ENCODE measurements at regions not wholly inside any gene's neighbourhood (a gene's known extent, or its start where the extent isn't known, plus 50 kb on each side); places are given as distances from the start of the nearest gene placed in this dataset.
"Not testable (repeated sequence)": the region's sequence is repeated elsewhere in the genome, so short reads cannot be mapped to it uniquely, and the experiment has no call there.

DNA sequence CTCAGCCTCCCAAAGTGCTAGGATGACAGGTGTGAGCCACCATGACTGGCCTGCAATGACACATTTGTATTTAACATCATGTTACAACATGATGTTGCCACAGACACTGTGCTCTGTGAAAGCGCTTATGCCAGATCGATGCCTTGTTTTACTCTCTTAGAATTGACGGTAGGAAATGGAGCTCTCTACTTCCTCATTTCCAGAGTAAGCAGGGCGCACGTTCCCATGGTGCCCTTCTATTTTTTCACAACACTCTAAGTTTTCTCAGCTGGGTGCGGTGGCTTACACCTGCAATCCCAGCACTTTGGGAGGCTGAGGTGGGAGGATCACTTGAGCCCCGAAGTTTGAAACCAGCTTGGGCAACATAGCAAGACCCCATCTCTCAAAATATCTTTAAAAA lies 60.7 kb upstream of the DHRSX start:
- DNase-seq: no peak

DNA sequence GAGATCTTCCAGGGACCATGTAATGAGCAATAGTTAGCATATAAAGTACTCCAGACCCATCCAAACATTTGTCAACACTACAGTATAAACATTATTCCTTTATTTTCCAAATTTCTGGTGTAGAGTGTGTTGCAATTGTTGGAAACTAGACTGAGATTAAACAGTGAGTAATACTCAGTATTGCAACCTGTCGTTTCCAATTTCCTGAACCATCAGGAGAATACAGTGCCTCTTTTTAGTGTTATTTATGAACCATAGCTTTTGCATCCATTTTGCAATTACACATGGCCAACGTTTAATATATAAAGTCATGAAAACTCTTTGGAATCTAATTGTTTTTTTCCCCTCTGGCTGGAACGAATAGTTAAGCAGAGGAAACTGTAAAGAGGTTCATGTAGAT lies 58.3 kb upstream of the DHRSX start:
- no peak for DNase-seq

DNA sequence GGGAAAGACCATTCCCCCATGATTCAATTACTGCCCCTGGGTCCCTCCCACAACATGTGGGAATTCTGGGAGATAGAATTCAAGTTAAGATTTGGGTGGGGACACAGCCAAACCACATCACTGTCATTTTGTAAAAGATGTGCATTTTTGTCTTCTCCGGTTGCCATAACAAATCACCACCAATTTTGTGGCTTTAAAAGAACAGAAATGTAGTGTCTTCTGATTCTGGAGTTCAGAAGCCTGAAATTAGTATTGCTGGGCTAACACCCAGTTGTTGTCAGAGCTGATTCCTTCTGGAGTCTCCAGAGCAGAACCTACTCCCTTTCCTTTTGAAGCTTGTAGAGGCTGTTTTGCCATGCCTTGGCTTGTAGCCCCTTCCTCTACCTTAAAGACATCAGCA lies 54.1 kb upstream of the DHRSX start:
- no peak for DNase-seq

DNA sequence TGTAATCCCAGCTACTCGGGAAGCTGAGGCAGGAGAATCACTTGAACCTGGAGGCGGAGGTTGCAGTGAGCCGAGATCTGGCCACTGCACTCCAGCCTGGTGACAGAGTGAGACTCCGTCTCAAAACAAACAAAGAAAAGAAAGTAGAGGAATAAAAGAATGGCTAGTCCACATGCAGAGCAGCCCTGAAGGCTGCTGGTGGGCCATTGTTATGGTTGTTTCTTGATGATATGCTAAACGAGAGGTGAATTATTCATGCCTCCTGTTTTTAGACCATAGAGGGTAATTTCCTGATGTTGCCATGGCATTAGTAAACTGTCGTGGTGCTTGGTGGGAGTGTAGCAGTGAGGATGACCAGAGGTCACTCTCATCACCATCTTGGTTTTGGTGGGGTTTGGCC lies 53.3 kb upstream of the DHRSX start:
- DNase-seq: not testable (repeated sequence)

DNA sequence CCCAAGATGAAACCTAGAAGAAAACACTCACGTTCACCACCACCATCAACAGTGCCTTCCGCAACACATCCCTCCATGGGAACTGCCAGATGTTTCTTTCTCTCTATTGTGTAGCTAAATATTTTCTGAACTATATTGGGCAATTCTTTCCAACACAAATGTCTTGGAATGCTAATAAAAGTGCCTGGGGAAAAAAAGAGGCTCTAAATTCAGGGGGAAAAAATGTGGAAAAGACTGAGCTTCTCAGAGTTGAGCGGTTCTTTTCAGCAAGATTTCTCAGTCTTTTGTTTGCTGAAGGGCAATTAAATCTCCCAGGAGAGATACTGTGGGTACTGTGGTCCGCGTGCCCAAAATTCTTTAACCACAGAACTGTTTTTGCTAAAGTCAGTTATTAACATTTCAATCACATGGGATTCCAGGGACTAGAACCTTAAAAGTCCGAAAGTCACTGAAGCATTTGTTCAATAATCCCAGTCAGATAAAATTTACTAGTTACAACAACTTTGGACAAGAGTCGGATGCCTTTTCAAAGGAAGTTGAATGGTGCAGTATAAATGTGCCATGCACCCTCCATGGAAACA lies 51.9 kb upstream of the DHRSX start:
- DNase-seq: no peak

DNA sequence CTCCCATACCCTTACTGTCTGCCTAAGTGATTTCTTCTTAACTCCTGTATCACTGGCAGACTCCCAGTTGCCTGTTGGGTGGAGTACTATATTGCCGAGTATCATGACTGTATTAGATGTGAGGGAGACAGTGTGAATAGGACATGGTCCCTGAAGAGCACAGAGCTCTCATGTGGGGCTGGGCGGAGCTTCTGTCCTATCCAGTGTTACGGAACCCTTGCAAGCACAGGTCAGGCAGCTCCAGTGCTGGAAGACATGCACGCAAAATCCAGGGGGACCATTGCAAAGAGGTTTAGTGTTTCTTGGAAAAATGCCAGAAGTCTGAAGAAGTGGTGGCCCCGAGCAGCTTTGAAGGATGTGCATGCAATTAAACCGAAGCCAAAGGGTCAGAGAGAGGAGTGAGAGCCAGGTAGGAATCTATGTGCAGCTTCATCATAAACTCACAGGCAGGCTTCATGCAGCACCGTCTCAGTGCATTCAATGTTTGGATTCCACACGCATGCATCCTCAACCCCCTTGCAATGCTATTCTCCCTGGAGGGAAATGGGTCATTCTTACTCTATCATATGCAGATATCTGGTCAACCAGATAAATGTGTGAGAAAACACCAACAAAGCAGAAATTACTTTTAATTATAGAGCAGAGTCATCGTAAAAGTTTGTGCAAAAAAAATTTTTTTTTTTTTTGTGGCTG lies 49.7 kb upstream of the DHRSX start:
- DNase-seq: no peak
